GM23338 (cell line): ENCODE measurements at regions not wholly inside any gene's neighbourhood (a gene's known extent, or its start where the extent isn't known, plus 50 kb on each side); places are given as distances from the start of the nearest gene placed in this dataset.

Experiments
- ATAC-seq: fragments of 200-7000 bp; cut with Tn5 transposase; 3 replicates; pipeline ENCODE4 v1.9.1; 2020
- DNase-seq: peaks from one replicate; pipeline ENCODE4 v3.0.0-alpha.2; 2015; ENCODE audit warnings: low spot score
- H2AFZ ChIP-seq: fragments of 200-600 bp; sonication (generic); 2 replicates; pipeline ENCODE4 v1.8.0; 2016; ENCODE audit warnings: antibody characterized with exemption, mild to moderate bottlenecking, moderate library complexity
- H3F3A ChIP-seq: fragments of 200-600 bp; sonication (generic); replicated peaks from 2 replicates; pipeline ENCODE4 v1.8.0; 2017; ENCODE audit warnings: antibody characterized with exemption, mixed run types, low read depth
- H3K27ac ChIP-seq: fragments of 200-600 bp; sonication (generic); 2 replicates; pipeline ENCODE4 v1.6.1; 2016; ENCODE audit warnings: low read depth
- H3K27me3 ChIP-seq: fragments of 200-600 bp; sonication (generic); 2 replicates; pipeline ENCODE4 v1.8.0; 2016; ENCODE audit warnings: mild to moderate bottlenecking, mixed run types, moderate library complexity; ENCODE audit not compliant: insufficient read depth
- H3K36me3 ChIP-seq: fragments of 200-600 bp; sonication (generic); 2 replicates; pipeline ENCODE4 v1.8.0; 2016; ENCODE audit warnings: mild to moderate bottlenecking; ENCODE audit not compliant: insufficient read depth
- H3K4me1 ChIP-seq: fragments of 200-600 bp; sonication (generic); 2 replicates; pipeline ENCODE4 v1.8.0; 2016; ENCODE audit warnings: mild to moderate bottlenecking, moderate library complexity; ENCODE audit not compliant: insufficient read depth
- H3K4me2 ChIP-seq: fragments of 200-600 bp; sonication (generic); 2 replicates; pipeline ENCODE4 v1.7.1; 2017; ENCODE audit warnings: mixed run types
- H3K4me3 ChIP-seq: fragments of 200-600 bp; sonication (generic); 2 replicates; pipeline ENCODE4 v1.6.1; 2016; ENCODE audit warnings: mixed run types
- H3K79me2 ChIP-seq: fragments of 200-600 bp; sonication (generic); replicated peaks from 2 replicates; pipeline ENCODE4 v1.8.0; 2017; ENCODE audit warnings: mild to moderate bottlenecking; ENCODE audit not compliant: insufficient read depth
- H3K9me2 ChIP-seq: fragments of 200-600 bp; sonication (generic); 2 replicates; pipeline ENCODE4 v1.8.0; 2017; ENCODE audit not compliant: insufficient read depth
- H4K20me1 ChIP-seq: fragments of 200-600 bp; sonication (generic); replicated peaks from 2 replicates; pipeline ENCODE4 v1.8.0; 2017; ENCODE audit warnings: mild to moderate bottlenecking; ENCODE audit not compliant: insufficient read depth
- H3K27ac Mint-ChIP-seq: 2 replicates; pipeline ENCODE4 v1.8.0; 2020; ENCODE audit warnings: inconsistent platforms, mild to moderate bottlenecking, moderate library complexity, mixed read lengths
- H3K27me3 Mint-ChIP-seq: 3 replicates; pipeline ENCODE4 v1.8.0; 2022; ENCODE audit warnings: low read depth, mild to moderate bottlenecking, moderate library complexity, mixed read lengths, inconsistent platforms; ENCODE audit not compliant: insufficient read depth, poor library complexity
- H3K36me3 Mint-ChIP-seq: 3 replicates; pipeline ENCODE4 v1.8.0; 2021; ENCODE audit warnings: low read depth, mild to moderate bottlenecking, inconsistent platforms, moderate library complexity, mixed read lengths
- H3K4me1 Mint-ChIP-seq: 3 replicates; pipeline ENCODE4 v1.8.0; 2020; ENCODE audit warnings: mild to moderate bottlenecking, inconsistent platforms, mixed read lengths
- H3K4me3 Mint-ChIP-seq: 3 replicates; pipeline ENCODE4 v1.8.0; 2021; ENCODE audit warnings: moderate library complexity, mild to moderate bottlenecking, inconsistent platforms, mixed read lengths
- H3K9me3 Mint-ChIP-seq: 3 replicates; pipeline ENCODE4 v1.8.0; 2020; ENCODE audit warnings: moderate library complexity, mild to moderate bottlenecking, inconsistent platforms, mixed read lengths
- CREB1 ChIP-seq: fragments of 250-450 bp; sonication (Bioruptor Pico); IDR thresholded peaks from 2 replicates; pipeline ENCODE4 v1.5.0; 2020; ENCODE audit warnings: low read depth, mild to moderate bottlenecking, moderate library complexity
- EZH2 ChIP-seq: fragments of 200-600 bp; sonication (generic); IDR thresholded peaks from one replicate; pipeline ENCODE4 v1.8.0; 2017; ENCODE audit warnings: antibody characterized with exemption, mild to moderate bottlenecking, low read depth; ENCODE audit not compliant: unreplicated experiment
- EZH2phosphoT487 ChIP-seq: fragments of 200-600 bp; sonication (generic); IDR thresholded peaks from one replicate; pipeline ENCODE4 v1.8.1; 2018; ENCODE audit warnings: antibody characterized with exemption; ENCODE audit not compliant: unreplicated experiment
- JUNB ChIP-seq: IDR thresholded peaks from one replicate; pipeline ENCODE4 v1.6.1; 2016; ENCODE audit warnings: antibody characterized with exemption; ENCODE audit not compliant: unreplicated experiment
- ZNF114 ChIP-seq: fragments of 250-450 bp; sonication (Bioruptor Pico); IDR thresholded peaks from 2 replicates; pipeline ENCODE4 v1.5.0; 2020; ENCODE audit warnings: mild to moderate bottlenecking, moderate library complexity
- TF ChIP-seq, protein P1 (sequence below): IDR thresholded peaks from 2 replicates; pipeline ENCODE4 v1.6.1; 2016; ENCODE audit warnings: antibody characterized with exemption
- TF ChIP-seq, protein P2 (sequence below), 2 experiments: fragments of 200-600 bp in 1 of 2; sonication (generic) in 1 of 2; conservative IDR thresholded peaks; 2 replicates each; pipeline versions ENCODE4 v1.5.1 to v1.6.1; 2016 to 2017; ENCODE audit warnings: antibody characterized with exemption in 2 of 2, low read depth in 2 of 2, mild to moderate bottlenecking in 2 of 2, moderate library complexity in 1 of 2
- TF ChIP-seq, protein P3 (sequence below): fragments of 250-450 bp; sonication (Bioruptor Pico); IDR thresholded peaks from 2 replicates; pipeline ENCODE4 v1.5.0; 2020; ENCODE audit warnings: mild to moderate bottlenecking, moderate library complexity

DNA sequence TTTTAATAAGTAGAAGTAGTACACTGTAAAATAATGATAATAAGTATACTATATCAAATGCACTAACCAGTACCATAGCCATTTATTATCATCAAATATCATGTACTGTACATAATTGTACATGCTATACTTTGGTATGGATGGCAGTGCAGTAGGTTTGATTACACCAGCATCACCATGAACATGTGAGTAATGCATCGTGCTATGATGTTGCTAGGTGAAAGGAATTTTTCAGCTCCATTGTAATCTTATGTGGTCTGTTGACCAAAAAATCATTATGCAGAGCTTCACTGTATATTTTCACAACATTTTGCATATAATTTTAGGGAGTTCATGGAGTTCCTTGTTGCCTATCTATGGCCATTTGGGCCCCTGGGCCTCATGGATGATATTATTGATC, 72.2 kb upstream of the HMHB1 start:
- TF ChIP-seq ZNF114 (CRISPR knock-in tag) (no peak), EZH2phosphoT487 (no peak), EZH2 (no peak), CREB1 (CRISPR knock-in tag) (no peak), JUNB (no peak)
- TF ChIP-seq, protein P1, sequence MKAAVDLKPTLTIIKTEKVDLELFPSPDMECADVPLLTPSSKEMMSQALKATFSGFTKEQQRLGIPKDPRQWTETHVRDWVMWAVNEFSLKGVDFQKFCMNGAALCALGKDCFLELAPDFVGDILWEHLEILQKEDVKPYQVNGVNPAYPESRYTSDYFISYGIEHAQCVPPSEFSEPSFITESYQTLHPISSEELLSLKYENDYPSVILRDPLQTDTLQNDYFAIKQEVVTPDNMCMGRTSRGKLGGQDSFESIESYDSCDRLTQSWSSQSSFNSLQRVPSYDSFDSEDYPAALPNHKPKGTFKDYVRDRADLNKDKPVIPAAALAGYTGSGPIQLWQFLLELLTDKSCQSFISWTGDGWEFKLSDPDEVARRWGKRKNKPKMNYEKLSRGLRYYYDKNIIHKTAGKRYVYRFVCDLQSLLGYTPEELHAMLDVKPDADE = no peak

DNA sequence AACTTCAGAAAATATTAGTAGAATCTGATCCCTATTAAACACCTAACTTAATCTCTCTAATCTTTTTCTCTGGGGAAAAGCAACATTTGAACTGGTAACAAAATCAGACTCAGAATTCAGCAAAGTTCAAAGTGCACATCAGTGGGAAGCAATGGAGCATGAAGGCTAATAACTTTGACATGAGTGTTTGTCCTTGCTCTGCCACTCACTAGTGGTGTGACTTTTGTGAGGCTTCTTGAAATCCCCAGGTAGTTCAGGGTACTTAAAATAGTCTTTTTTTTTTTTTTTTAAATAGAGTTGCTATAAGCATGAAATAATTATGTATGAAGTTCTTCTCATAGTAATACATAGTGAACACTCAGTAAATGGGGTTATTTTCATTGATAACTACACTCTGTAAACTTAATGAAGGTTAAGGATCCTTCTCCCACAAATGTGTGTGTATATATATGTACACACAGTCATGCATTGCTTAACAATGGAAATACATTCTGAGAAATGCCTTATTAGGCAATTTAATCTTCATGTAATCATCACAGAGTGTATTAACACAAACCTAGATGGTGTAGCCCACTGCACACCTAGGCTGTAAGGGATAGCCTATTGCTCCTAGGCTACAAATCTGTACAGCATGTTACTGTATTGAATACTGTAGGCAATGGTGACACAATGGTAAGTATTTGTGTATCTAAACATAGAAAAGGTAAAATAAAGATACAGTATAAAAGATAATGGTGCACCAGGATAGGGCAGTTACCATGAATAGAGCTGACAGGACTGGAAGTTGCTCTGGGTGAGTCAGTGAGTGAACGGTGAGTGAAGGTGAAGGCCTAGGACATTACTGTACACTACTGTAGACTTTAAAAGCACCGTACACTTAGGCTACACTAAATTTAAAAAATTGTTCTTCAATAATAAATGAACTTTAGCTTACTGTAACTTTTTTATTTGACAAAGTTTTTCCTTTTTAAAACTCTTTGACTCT, 73.3 kb upstream of the HMHB1 start:
- DNase-seq (no peak), ATAC-seq (no peak)
- Histone ChIP-seq H3F3A (no peaks in the 10 kb centered on the region), H4K20me1 (no peaks in the 10 kb centered on the region), H3K4me3 (no peak overlapping the region), H3K27me3 (no peaks in the 10 kb centered on the region), H3K9me2 (0 out of 2 replicates have a peak, but pooled peaks cover 4% of the 10 kb centered on the region), H3K27ac (no peak overlapping the region), H3K36me3 (no peaks in the 10 kb centered on the region), H3K79me2 (no peaks in the 10 kb centered on the region), H2AFZ (0 out of 2 replicates have a peak overlapping the region, but pooled peaks have one; percentile 7), H3K4me2 (no peak overlapping the region), H3K4me1 (peaks cover 10% of the 10 kb centered on the region)
- Mint-ChIP-seq H3K27ac (no peak overlapping the region), H3K4me3 (no peak overlapping the region), H3K4me1 (peaks cover 17% of the 10 kb centered on the region), H3K9me3 (no peaks in the 10 kb centered on the region), H3K27me3 (no peaks in the 10 kb centered on the region), H3K36me3 (no peaks in the 10 kb centered on the region)
- TF ChIP-seq, protein P2, sequence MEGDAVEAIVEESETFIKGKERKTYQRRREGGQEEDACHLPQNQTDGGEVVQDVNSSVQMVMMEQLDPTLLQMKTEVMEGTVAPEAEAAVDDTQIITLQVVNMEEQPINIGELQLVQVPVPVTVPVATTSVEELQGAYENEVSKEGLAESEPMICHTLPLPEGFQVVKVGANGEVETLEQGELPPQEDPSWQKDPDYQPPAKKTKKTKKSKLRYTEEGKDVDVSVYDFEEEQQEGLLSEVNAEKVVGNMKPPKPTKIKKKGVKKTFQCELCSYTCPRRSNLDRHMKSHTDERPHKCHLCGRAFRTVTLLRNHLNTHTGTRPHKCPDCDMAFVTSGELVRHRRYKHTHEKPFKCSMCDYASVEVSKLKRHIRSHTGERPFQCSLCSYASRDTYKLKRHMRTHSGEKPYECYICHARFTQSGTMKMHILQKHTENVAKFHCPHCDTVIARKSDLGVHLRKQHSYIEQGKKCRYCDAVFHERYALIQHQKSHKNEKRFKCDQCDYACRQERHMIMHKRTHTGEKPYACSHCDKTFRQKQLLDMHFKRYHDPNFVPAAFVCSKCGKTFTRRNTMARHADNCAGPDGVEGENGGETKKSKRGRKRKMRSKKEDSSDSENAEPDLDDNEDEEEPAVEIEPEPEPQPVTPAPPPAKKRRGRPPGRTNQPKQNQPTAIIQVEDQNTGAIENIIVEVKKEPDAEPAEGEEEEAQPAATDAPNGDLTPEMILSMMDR (conservative IDR thresholded peaks at IDR 0.05; ENCODE audit: low read depth in 2 of 2) = no peak
- TF ChIP-seq, protein P3, sequence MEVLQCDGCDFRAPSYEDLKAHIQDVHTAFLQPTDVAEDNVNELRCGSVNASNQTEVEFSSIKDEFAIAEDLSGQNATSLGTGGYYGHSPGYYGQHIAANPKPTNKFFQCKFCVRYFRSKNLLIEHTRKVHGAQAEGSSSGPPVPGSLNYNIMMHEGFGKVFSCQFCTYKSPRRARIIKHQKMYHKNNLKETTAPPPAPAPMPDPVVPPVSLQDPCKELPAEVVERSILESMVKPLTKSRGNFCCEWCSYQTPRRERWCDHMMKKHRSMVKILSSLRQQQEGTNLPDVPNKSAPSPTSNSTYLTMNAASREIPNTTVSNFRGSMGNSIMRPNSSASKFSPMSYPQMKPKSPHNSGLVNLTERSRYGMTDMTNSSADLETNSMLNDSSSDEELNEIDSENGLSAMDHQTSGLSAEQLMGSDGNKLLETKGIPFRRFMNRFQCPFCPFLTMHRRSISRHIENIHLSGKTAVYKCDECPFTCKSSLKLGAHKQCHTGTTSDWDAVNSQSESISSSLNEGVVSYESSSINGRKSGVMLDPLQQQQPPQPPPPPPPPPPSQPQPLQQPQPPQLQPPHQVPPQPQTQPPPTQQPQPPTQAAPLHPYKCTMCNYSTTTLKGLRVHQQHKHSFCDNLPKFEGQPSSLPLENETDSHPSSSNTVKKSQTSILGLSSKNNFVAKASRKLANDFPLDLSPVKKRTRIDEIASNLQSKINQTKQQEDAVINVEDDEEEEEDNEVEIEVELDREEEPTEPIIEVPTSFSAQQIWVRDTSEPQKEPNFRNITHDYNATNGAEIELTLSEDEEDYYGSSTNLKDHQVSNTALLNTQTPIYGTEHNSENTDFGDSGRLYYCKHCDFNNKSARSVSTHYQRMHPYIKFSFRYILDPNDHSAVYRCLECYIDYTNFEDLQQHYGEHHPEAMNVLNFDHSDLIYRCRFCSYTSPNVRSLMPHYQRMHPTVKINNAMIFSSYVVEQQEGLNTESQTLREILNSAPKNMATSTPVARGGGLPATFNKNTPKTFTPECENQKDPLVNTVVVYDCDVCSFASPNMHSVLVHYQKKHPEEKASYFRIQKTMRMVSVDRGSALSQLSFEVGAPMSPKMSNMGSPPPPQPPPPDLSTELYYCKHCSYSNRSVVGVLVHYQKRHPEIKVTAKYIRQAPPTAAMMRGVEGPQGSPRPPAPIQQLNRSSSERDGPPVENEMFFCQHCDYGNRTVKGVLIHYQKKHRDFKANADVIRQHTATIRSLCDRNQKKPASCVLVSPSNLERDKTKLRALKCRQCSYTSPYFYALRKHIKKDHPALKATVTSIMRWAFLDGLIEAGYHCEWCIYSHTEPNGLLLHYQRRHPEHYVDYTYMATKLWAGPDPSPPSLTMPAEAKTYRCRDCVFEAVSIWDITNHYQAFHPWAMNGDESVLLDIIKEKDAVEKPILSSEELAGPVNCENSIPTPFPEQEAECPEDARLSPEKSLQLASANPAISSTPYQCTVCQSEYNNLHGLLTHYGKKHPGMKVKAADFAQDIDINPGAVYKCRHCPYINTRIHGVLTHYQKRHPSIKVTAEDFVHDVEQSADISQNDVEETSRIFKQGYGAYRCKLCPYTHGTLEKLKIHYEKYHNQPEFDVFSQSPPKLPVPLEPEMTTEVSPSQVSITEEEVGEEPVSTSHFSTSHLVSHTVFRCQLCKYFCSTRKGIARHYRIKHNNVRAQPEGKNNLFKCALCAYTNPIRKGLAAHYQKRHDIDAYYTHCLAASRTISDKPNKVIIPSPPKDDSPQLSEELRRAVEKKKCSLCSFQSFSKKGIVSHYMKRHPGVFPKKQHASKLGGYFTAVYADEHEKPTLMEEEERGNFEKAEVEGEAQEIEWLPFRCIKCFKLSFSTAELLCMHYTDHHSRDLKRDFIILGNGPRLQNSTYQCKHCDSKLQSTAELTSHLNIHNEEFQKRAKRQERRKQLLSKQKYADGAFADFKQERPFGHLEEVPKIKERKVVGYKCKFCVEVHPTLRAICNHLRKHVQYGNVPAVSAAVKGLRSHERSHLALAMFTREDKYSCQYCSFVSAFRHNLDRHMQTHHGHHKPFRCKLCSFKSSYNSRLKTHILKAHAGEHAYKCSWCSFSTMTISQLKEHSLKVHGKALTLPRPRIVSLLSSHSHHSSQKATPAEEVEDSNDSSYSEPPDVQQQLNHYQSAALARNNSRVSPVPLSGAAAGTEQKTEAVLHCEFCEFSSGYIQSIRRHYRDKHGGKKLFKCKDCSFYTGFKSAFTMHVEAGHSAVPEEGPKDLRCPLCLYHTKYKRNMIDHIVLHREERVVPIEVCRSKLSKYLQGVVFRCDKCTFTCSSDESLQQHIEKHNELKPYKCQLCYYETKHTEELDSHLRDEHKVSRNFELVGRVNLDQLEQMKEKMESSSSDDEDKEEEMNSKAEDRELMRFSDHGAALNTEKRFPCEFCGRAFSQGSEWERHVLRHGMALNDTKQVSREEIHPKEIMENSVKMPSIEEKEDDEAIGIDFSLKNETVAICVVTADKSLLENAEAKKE (CRISPR knock-in tag) = no peak
- no peak for TF ChIP-seq EZH2phosphoT487

More for the DNA sequence above, 72.2 kb upstream of the HMHB1 start:
- DNase-seq (no peak), ATAC-seq (no peak)
- Histone ChIP-seq H3K4me2 (no peak overlapping the region), H3K27ac (no peak overlapping the region), H3K9me2 (0 out of 2 replicates have a peak, but pooled peaks cover 4% of the 10 kb centered on the region), H3K36me3 (no peaks in the 10 kb centered on the region), H3K4me1 (peaks cover 10% of the 10 kb centered on the region), H2AFZ (no peak overlapping the region), H3K79me2 (no peaks in the 10 kb centered on the region), H3K27me3 (no peaks in the 10 kb centered on the region), H3F3A (no peaks in the 10 kb centered on the region), H4K20me1 (no peaks in the 10 kb centered on the region), H3K4me3 (no peak overlapping the region)
- H3K4me3 Mint-ChIP-seq = no peak overlapping the region
- H3K36me3 Mint-ChIP-seq = no peaks in the 10 kb centered on the region
- H3K27me3 Mint-ChIP-seq = no peaks in the 10 kb centered on the region
- H3K4me1 Mint-ChIP-seq = peaks cover 10% of the 10 kb centered on the region
- H3K9me3 Mint-ChIP-seq = no peaks in the 10 kb centered on the region
- H3K27ac Mint-ChIP-seq = no peak overlapping the region
